GM12878 (cell line): ENCODE measurements at regions not wholly inside any gene's neighbourhood (a gene's known extent, or its start where the extent isn't known, plus 50 kb on each side); places are given as distances from the start of the nearest gene placed in this dataset.
A peak's percentile ranks its signal among the peaks of the same experiment; 100 is the strongest.

Experiments
- BHLHE40 ChIP-seq, 2 experiments: fragments of 450-650 bp in 1 of 2; IDR thresholded peaks; 2 replicates each; pipeline ENCODE4 v1.6.1; 2011 to 2017; ENCODE audit warnings: low read depth in 2 of 2, borderline replicate concordance in 1 of 2, improper control_type of control experiment in 1 of 2, low read length in 1 of 2, mild to moderate bottlenecking in 1 of 2
- BMI1 ChIP-seq: fragments of 450-650 bp; IDR thresholded peaks from 2 replicates; pipeline ENCODE4 v1.6.1; 2016; ENCODE audit warnings: mild to moderate bottlenecking, moderate library complexity, borderline replicate concordance
- BRCA1 ChIP-seq: IDR thresholded peaks from 2 replicates; pipeline ENCODE4 v1.6.1; 2011; ENCODE audit warnings: low read depth, low read length, improper control_type of control experiment
- CBFB ChIP-seq: IDR thresholded peaks from 2 replicates; pipeline ENCODE4 v1.6.1; 2016; ENCODE audit warnings: antibody characterized with exemption, low read depth
- CHD1 ChIP-seq: IDR thresholded peaks from 2 replicates; pipeline ENCODE4 v1.6.1; 2012; ENCODE audit warnings: low read depth, low read length, improper control_type of control experiment
- CREB1 ChIP-seq: IDR thresholded peaks from 2 replicates; pipeline ENCODE4 v1.6.1; 2012; ENCODE audit warnings: low read depth, mild to moderate bottlenecking, inconsistent platforms
- FOS ChIP-seq: IDR thresholded peaks from 3 replicates; pipeline ENCODE4 v1.6.1; 2011; ENCODE audit warnings: borderline replicate concordance; ENCODE audit not compliant: insufficient read length; ENCODE audit errors: extremely low read depth
- HCFC1 ChIP-seq: fragments of 150-350 bp; IDR thresholded peaks from 2 replicates; pipeline ENCODE4 v1.6.1; 2014; ENCODE audit warnings: low read length
- HDAC2 ChIP-seq: fragments of 200-600 bp; sonication (generic); IDR thresholded peaks from 2 replicates; pipeline ENCODE4 v1.6.1; 2017
- IRF4 ChIP-seq: IDR thresholded peaks from 2 replicates; pipeline ENCODE4 v1.6.1; 2011; ENCODE audit warnings: low read depth, low read length
- KLF5 ChIP-seq: fragments of 450-650 bp; IDR thresholded peaks from 2 replicates; pipeline ENCODE4 v1.6.1; 2014; ENCODE audit warnings: mild to moderate bottlenecking; ENCODE audit not compliant: partially characterized antibody
- MEF2B ChIP-seq: fragments of 450-650 bp; IDR thresholded peaks from 2 replicates; pipeline ENCODE4 v1.6.1; 2018; ENCODE audit warnings: mild to moderate bottlenecking, moderate library complexity; ENCODE audit not compliant: partially characterized antibody, poor library complexity, severe bottlenecking
- MLLT1 ChIP-seq: fragments of 450-650 bp; IDR thresholded peaks from 2 replicates; pipeline ENCODE4 v1.6.1; 2016; ENCODE audit warnings: mild to moderate bottlenecking
- MYB ChIP-seq: fragments of 150-350 bp; IDR thresholded peaks from 2 replicates; pipeline ENCODE4 v1.6.1; 2014; ENCODE audit warnings: mild to moderate bottlenecking, low read depth, low read length, borderline replicate concordance
- NFXL1 ChIP-seq: fragments of 450-650 bp; IDR thresholded peaks from 2 replicates; pipeline ENCODE4 v1.6.1; 2017; ENCODE audit warnings: antibody characterized with exemption, mild to moderate bottlenecking, borderline replicate concordance
- NRF1 ChIP-seq: conservative IDR thresholded peaks from 2 replicates; pipeline ENCODE4 v1.6.1; 2011; ENCODE audit warnings: mild to moderate bottlenecking, low read depth, low read length, improper control_type of control experiment
- PML ChIP-seq: IDR thresholded peaks from 2 replicates; pipeline ENCODE4 v1.6.1; 2012; ENCODE audit warnings: low read length, inconsistent platforms
- POLR2AphosphoS2 ChIP-seq: IDR thresholded peaks from 2 replicates; pipeline ENCODE4 v1.6.1; 2011; ENCODE audit warnings: low read depth, mild to moderate bottlenecking, low read length, improper control_type of control experiment, moderate library complexity
- SMAD5 ChIP-seq: IDR thresholded peaks from 2 replicates; pipeline ENCODE4 v1.6.1; 2016; ENCODE audit warnings: antibody characterized with exemption, low read depth
- TARDBP ChIP-seq: IDR thresholded peaks from 2 replicates; pipeline ENCODE4 v1.6.1; 2016; ENCODE audit warnings: borderline replicate concordance
- YY1 ChIP-seq: IDR thresholded peaks from 2 replicates; pipeline ENCODE4 v1.6.1; 2011; ENCODE audit warnings: low read depth, mild to moderate bottlenecking, low read length
- ZNF217 ChIP-seq: fragments of 450-650 bp; IDR thresholded peaks from 2 replicates; pipeline ENCODE4 v1.6.1; 2017; ENCODE audit warnings: antibody characterized with exemption, mild to moderate bottlenecking
- ZNF274 ChIP-seq: IDR thresholded peaks from one replicate; pipeline ENCODE4 v1.8.0; 2011; ENCODE audit not compliant: insufficient read length, insufficient read depth
- ZNF622 ChIP-seq: fragments of 450-650 bp; IDR thresholded peaks from 2 replicates; pipeline ENCODE4 v1.6.1; 2017; ENCODE audit warnings: mild to moderate bottlenecking, inconsistent platforms
- ZSCAN29 ChIP-seq: fragments of 450-650 bp; IDR thresholded peaks from 2 replicates; pipeline ENCODE4 v1.6.1; 2017; ENCODE audit warnings: mild to moderate bottlenecking, moderate library complexity
- ZZZ3 ChIP-seq: IDR thresholded peaks from 2 replicates; pipeline ENCODE4 v1.6.1; 2011; ENCODE audit warnings: low read depth; ENCODE audit not compliant: control insufficient read depth, insufficient read length
- TF ChIP-seq, protein P1 (sequence below): fragments of 450-650 bp; formaldehyde crosslinking; IDR thresholded peaks from 2 replicates; pipeline ENCODE4 v1.4.0; 2022; ENCODE audit warnings: mild to moderate bottlenecking, moderate library complexity
- TF ChIP-seq, protein P2 (sequence below): IDR thresholded peaks from 2 replicates; pipeline ENCODE4 v1.6.1; 2011; ENCODE audit warnings: low read depth, mild to moderate bottlenecking, low read length, moderate library complexity, borderline replicate concordance; ENCODE audit errors: extremely low read depth

GRCh38 chr7:155205368-155206317 lies 92.0 kb upstream of the INSIG1 start (continued):
- TF ChIP-seq, protein P1, sequence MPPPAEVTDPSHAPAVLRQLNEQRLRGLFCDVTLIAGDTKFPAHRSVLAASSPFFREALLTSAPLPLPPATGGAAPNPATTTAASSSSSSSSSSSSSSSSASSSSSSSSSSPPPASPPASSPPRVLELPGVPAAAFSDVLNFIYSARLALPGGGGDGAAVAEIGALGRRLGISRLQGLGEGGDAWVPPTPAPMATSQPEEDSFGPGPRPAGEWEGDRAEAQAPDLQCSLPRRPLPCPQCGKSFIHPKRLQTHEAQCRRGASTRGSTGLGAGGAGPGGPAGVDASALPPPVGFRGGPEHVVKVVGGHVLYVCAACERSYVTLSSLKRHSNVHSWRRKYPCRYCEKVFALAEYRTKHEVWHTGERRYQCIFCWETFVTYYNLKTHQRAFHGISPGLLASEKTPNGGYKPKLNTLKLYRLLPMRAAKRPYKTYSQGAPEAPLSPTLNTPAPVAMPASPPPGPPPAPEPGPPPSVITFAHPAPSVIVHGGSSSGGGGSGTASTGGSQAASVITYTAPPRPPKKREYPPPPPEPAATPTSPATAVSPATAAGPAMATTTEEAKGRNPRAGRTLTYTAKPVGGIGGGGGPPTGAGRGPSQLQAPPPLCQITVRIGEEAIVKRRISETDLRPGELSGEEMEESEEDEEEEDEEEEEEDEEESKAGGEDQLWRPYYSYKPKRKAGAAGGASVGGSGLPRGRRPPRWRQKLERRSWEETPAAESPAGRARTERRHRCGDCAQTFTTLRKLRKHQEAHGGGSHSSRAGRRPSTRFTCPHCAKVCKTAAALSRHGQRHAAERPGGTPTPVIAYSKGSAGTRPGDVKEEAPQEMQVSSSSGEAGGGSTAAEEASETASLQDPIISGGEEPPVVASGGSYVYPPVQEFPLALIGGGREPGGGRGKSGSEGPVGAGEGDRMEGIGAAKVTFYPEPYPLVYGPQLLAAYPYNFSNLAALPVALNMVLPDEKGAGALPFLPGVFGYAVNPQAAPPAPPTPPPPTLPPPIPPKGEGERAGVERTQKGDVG (CRISPR knock-in tag): no peak
- TF ChIP-seq MEF2B (no peak), ZNF217 (no peak), NRF1 (no peak), YY1 (peak; percentile 89), SMAD5 (peak; percentile 52; the same call in 1 of the 2 replicates), HCFC1 (peak; percentile 41; the same call in 1 of the 2 replicates), BHLHE40 (IDR thresholded peaks at IDR 0.05; ENCODE audit: borderline replicate concordance in 1 of 2, low read depth in 2 of 2, low read length in 1 of 2) (peak; percentile 89 to 93), ZSCAN29 (0 out of 2 replicates have a peak, but pooled peaks have one; percentile 39), BMI1 (peak; percentile 77), ZNF274 (no peak), HDAC2 (no peak), ZZZ3 (no peak), ZNF622 (peak; percentile 33; the same call in 1 of the 2 replicates), FOS (no peak), TARDBP (0 out of 2 replicates have a peak, but pooled peaks have one; percentile 24), PML (peak; percentile 25; the same call in 1 of the 2 replicates), CHD1 (peak; percentile 61; the same call in 1 of the 2 replicates), POLR2AphosphoS2 (peak; percentile 84; the same call in 1 of the 2 replicates), BRCA1 (no peak), CBFB (peak; percentile 98), MYB (peak; percentile 96), MLLT1 (peak; percentile 98), KLF5 (peak; percentile 67), NFXL1 (no peak), CREB1 (peak; percentile 90), IRF4 (0 out of 2 replicates have a peak, but pooled peaks have one; percentile 48)
- TF ChIP-seq, protein P2, sequence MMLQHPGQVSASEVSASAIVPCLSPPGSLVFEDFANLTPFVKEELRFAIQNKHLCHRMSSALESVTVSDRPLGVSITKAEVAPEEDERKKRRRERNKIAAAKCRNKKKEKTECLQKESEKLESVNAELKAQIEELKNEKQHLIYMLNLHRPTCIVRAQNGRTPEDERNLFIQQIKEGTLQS: no peak
